SIG-M5 treated with dmso at 0.1 percent for 504 hours (cell line): ENCODE measurements at regions not wholly inside any gene's neighbourhood (a gene's known extent, or its start where the extent isn't known, plus 50 kb on each side); places are given as distances from the start of the nearest gene placed in this dataset.
"Not testable (repeated sequence)": the region's sequence is repeated elsewhere in the genome, so short reads cannot be mapped to it uniquely, and the experiment has no call there.

Experiments used
- DNase-seq: peaks from one replicate; lab custom pipeline; 2025; ENCODE audit not compliant: unreplicated experiment; lab: John Stamatoyannopoulos, UW

DNA sequence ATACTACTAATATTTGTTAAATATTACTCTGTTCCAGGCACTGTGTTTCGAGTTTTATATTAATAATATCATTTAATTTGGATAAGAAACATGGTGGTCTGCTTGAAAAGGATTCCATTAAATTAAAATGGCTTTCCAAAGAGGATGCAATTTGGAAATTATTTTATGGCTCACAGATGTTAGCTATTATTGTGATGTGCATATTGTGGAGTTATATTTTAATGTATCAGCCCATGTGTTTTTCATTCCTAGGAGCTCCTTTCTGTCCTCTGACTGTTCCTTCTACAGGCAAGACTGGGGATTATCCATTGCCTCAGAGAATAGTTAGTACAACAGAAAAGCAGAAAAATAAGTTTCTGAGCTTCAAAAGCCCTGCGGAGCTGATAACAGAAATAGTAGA lies 376.7 kb upstream of the PDZRN3 start:
- DNase-seq: no peak

DNA sequence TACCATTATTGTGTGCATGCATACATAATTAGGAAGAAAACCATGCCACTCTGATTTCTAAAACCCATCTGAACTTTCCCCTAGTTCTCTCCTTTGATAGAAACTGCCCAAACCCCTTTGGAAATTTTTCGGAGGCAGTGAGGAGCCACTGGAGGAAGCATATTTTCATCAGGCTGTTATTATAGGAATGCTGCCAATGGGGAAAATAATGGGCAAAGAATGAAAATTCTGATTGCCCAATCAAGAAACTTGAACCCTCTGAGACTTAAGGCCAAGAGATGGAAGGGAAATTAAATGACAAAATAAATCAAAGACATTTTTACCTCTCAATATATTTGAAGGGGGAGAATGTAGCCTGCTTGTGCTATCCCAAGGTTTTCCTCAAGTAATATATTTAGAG lies 376.0 kb upstream of the PDZRN3 start:
- no peak for DNase-seq

DNA sequence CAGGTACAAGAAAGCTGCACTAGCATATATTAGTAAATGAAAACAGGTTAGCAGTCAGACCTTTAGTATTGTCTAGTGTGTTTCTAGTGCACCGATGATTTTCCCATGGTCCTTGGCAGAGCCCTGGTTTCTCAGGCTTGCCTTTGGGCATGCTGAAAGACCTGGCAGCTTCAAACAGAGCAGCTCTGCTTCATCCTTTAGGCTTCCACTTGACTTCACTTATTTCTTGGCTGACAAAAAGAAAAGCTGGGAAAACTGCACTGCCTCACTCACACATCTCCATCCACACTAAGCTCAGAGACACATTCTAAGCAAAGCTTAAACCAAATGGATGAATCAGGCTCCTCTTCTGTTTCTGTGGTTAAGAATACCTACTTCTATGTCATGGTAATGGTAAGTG lies 374.8 kb upstream of the PDZRN3 start:
- no peak for DNase-seq

GRCh38 chr3:73990691-73991090 lies 365.9 kb upstream of the PDZRN3 start:
- DNase-seq: not testable (repeated sequence)

DNA sequence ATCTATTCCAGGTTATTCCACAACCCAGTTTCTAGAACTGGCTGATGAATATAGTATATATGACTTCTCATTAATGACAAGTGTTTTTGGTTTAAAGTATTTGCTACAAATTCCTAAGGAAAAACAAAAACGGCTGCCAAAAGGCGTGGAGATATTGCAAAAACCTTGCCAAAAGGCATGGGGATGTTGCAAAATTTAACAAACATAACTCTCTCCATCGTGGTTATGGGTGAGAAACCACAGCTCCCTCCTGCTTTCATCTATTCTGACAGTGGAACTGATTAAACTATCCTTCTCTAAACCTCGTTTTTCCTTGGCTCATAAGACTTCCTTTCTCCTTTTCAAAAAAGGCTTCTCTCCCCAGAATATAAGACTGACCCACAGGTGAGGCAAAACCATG lies 342.0 kb upstream of the PDZRN3 start:
- DNase-seq: no peak

DNA sequence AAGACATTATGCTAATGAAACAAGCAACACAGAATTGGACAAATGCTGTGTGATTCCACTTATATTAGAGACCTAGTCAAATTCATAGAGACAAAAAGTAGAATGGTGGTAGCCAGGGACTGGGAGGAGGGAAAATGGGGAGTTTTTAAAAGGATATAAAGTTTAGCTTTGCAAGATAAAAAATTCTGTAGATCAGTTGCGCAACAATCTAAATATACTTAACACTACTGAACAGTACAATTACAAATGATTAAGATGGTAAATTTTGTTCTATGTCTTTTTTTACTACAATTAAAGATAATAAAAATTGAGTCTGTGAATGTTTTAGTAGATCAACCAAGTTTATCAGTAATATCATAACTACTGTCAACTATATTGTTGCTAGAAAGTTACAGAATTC lies 340.1 kb upstream of the PDZRN3 start:
- DNase-seq: no peak

- no peak for DNase-seq
These were observed 330.8 kb upstream of the PDZRN3 start for GRCh38 chr3:73955494-73956070.

- DNase-seq: no peak
These were observed 329.8 kb upstream of the PDZRN3 start for GRCh38 chr3:73954506-73954905.

DNA sequence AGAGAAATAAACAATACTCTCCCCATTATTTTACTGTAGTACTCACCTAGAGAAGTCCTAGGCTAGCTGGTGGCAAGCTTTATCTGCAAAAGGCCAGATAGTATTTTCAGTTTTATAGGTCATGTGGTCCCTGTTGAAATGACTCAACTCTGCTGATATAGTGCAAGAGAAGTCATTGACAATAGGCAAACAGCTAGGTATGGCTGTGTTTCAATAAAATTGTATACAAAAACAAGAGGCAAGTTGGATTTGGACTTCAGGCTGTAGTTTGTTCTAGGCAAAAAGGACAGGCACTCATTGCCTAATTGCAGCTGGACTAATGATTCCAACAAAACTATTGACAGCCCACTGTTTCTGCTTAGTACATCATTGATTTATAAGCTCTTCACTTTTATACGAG lies 328.0 kb upstream of the PDZRN3 start:
- no peak for DNase-seq

DNA sequence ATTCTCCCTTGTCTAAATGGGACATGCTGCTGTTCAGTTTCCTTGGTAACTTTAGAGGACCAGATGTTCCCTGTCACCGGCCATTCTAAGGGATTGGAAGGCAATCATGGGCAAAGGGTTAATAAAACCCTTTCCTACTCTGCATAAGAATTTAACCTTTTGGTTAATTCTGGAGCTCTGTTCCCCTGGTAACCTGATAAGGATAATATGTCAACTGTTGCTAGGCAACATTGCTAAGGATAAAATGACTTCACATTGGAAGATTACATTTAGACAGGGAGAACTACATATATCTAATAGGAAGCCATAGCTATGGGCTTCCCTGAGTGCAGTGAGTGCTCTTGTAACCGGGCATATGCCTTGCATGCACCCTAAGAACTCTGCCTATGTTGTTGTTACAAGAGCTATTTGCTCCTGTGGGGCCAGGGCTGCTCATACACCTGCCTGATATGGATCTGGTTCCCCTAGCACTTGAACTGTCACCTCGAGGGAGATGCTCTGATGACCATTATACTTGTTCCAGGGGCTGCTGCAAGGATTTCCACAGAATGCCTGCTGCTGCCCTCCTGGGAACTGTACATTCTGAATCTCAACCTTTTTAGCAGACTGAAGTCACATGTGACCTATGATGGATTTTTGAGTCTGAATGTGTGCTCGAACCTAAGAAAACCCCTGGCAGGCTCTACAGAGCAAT lies 326.3 kb upstream of the PDZRN3 start:
- no peak for DNase-seq

DNA sequence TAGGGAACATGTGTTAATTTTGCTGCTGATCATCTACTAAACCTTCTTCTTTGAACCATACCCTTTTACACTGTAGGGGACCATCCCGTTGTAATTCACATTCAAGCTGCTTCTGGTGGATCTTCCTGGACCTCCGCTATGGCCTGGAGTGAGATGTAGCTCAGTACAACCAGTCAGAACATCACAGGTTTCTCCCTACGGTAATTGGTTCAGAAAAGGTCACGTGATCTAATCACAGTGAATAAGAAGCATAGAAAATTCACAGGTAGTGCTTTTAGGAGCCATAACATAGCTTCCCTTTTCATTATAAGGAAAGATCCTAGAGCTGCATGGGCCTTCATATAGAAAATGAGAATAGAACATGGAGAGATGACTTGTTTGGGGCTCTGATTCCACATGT lies 320.8 kb upstream of the PDZRN3 start:
- DNase-seq: no peak

- no peak for DNase-seq
These were observed 315.2 kb upstream of the PDZRN3 start for GRCh38 chr3:73939985-73940384.

DNA sequence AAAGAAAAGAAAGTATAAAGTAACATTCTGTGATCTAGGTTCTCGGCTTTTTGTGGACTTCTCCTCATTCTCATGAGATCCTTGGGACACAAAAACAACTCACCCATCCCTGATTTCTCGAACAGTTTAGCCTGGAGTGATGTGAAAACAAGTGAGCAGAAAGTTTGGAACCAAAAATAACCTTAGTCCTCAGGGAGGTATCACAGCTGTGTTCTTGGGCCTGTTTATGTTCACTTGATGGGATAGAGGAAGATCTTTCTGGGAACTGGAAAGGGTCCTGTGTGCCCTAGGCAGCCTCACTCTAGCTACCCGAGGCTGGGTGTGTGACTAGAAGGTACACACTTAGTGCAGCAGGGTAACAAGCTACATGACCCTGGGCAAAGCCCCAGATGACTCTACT lies 308.8 kb upstream of the PDZRN3 start:
- no peak for DNase-seq

- DNase-seq: no peak
These were observed 302.4 kb upstream of the PDZRN3 start for GRCh38 chr3:73927203-73927570.

GRCh38 chr3:73926360-73927202 lies 301.8 kb upstream of the PDZRN3 start:
- DNase-seq: no peak

DNA sequence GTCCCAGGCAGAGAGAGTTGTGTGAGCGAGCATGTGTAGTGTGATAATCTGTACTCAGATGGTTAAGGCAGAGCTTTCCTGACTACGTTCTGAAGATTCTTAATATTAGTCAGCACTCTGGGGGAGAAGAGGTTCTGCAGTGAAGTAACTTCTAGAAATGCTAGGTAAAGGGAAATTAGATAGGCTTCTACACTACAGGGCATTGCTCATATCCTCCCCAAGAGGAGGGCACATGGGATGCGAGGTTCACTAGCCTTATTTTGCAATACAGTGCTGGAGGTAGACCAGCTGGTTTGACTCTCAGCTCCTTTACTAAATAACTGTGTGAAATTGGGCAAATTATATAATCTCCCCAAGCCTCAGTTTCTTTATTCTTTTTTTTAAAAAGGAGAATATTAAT lies 300.3 kb upstream of the PDZRN3 start:
- no peak for DNase-seq

DNA sequence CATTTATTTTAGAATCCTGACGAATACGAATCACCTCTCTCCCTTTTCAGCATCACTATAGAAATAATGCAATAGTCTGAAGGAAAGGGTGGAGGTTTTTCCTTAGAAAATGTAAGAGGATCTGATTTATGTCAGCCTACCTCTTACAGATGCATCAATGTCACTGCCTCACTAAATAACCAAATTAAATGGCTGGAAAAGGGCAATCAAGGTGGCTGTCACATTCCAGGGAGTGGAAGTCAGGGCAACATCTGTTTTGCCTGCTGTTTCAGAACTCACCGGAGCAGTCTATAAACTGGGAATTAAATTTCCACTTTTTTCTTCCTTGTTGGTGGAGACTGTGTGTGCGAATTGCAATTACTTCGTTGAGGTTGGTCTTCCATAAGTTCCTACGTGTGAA lies 299.3 kb upstream of the PDZRN3 start:
- DNase-seq: no peak

- DNase-seq: no peak
These were observed 292.9 kb upstream of the PDZRN3 start for GRCh38 chr3:73917643-73918042.

DNA sequence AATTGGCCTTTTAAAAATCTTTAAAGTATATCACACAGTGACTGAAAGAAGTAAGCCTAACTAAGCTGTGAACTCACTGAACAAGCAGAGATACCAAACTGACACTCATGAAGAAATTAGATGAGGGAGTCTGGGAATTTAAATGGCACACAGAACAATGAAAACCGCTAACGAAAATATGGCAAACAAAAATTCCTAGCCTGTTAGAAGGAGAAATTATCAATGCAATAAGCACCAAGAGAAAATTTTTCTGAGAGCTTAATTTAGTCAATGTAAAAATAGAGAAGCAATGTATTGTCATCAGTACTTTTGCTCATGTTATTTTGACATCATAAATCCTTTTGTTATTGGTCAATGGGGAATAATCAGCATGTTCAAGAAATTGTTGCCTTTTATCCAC lies 291.1 kb upstream of the PDZRN3 start:
- no peak for DNase-seq

GRCh38 chr3:73908218-73908617 lies 283.5 kb upstream of the PDZRN3 start:
- no peak for DNase-seq

GRCh38 chr3:73901686-73902085 lies 276.9 kb upstream of the PDZRN3 start:
- no peak for DNase-seq

- DNase-seq: no peak
These were observed 269.9 kb upstream of the PDZRN3 start for GRCh38 chr3:73894474-73895213.
